HG03025 (cell line): ENCODE measurements at regions not wholly inside any gene's neighbourhood (a gene's known extent, or its start where the extent isn't known, plus 50 kb on each side); places are given as distances from the start of the nearest gene placed in this dataset.

ENCODE experiments used
- ATAC-seq: cut with Tn5 transposase; IDR thresholded peaks from one replicate; pipeline ENCODE4 v1.9.1; 2021; ENCODE audit warnings: mild to moderate bottlenecking, moderate library complexity; ENCODE audit not compliant: unreplicated experiment, low FRiP score

- ATAC-seq, result no peak
Observed at GRCh38 chr13:106681997-106682396, 114.1 kb upstream of the ARGLU1 start.

- no peak for ATAC-seq
Observed at GRCh38 chr13:106681536-106681935, 113.6 kb upstream of the ARGLU1 start.

GRCh38 chr13:106680796-106681472 is 113.0 kb upstream of the ARGLU1 start:
- no peak for ATAC-seq

- no peak for ATAC-seq
Observed at GRCh38 chr13:106678646-106679418, 110.9 kb upstream of the ARGLU1 start.

GRCh38 chr13:106675311-106675710 is 107.4 kb upstream of the ARGLU1 start:
- no peak for ATAC-seq

GRCh38 chr13:106660746-106661625 is 93.0 kb upstream of the ARGLU1 start:
- no peak for ATAC-seq

GRCh38 chr13:106657104-106657503 is 89.2 kb upstream of the ARGLU1 start:
- no peak for ATAC-seq

- ATAC-seq, result no peak
Observed at GRCh38 chr13:106656186-106656585, 88.2 kb upstream of the ARGLU1 start.

- ATAC-seq, result no peak
Observed at GRCh38 chr13:106651442-106651841, 83.5 kb upstream of the ARGLU1 start.

- no peak for ATAC-seq
Observed at GRCh38 chr13:106650690-106651205, 82.8 kb upstream of the ARGLU1 start.

- ATAC-seq, result no peak
Observed at GRCh38 chr13:106649495-106649894, 81.6 kb upstream of the ARGLU1 start.

GRCh38 chr13:106640515-106640914 is 72.6 kb upstream of the ARGLU1 start:
- no peak for ATAC-seq

- ATAC-seq, result no peak
Observed at GRCh38 chr13:106637519-106637918, 69.6 kb upstream of the ARGLU1 start.

- no peak for ATAC-seq
Observed at GRCh38 chr13:106636492-106636891, 68.6 kb upstream of the ARGLU1 start.

- no peak for ATAC-seq
Observed at GRCh38 chr13:106635616-106636015, 67.7 kb upstream of the ARGLU1 start.

GRCh38 chr13:106633321-106633720 is 65.4 kb upstream of the ARGLU1 start:
- no peak for ATAC-seq

- no peak for ATAC-seq
Observed at GRCh38 chr13:106630650-106631049, 62.7 kb upstream of the ARGLU1 start.

- ATAC-seq, result no peak
Observed at GRCh38 chr13:106630162-106630561, 62.2 kb upstream of the ARGLU1 start.

GRCh38 chr13:106628936-106629659 is 61.2 kb upstream of the ARGLU1 start:
- no peak for ATAC-seq

GRCh38 chr13:106626473-106626872 is 58.5 kb upstream of the ARGLU1 start:
- no peak for ATAC-seq
